ENCODE measurements at regions not wholly inside any gene's neighbourhood (a gene's known extent, or its start where the extent isn't known, plus 50 kb on each side); places are given as distances from the start of the nearest gene placed in this dataset.

DNA sequence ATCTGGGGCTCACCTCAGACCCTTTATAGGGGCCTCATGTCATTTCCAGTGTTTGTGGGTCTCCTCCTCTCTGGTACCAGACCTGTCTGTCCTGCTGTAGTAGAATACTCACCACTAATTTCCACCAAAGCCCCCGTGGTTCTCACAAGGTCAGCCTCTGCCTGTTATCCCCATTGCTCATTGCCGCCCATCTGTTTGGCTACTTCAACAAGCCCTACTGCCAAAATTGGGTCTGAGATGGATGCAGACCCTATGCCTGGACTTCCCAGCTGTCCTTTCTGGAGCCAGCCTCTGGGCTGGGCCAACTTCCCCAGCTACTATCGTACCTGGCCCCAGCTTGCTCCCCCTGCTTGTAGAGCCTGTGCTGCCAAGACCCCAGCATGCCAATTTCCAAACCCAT lies 152.1 kb upstream of the ISX start:
- intact Hi-C loops (cut with DNase I; ENCODE audit: low total_unique reads): no loop called here
- no peaks in the 10 kb centered on the region for H3K27me3 ChIP-seq

GRCh38 chr22:34914846-34915245 lies 151.1 kb upstream of the ISX start:
- Histone ChIP-seq H3K36me3 (no peaks in the 10 kb centered on the region), H3K27ac (no peak overlapping the region), H3K4me3 (no peak overlapping the region), H3K9me3 (no peaks in the 10 kb centered on the region), H3K4me1 (peaks cover 0 to 3% (median 0%) of the 10 kb centered on the region in 4 donors), H3K27me3 (no peaks in the 10 kb centered on the region)
- intact Hi-C loops (cut with DNase I; ENCODE audit: low total_unique reads): no loop called here
- no peak for DNase-seq
- TF ChIP-seq, protein P1, sequence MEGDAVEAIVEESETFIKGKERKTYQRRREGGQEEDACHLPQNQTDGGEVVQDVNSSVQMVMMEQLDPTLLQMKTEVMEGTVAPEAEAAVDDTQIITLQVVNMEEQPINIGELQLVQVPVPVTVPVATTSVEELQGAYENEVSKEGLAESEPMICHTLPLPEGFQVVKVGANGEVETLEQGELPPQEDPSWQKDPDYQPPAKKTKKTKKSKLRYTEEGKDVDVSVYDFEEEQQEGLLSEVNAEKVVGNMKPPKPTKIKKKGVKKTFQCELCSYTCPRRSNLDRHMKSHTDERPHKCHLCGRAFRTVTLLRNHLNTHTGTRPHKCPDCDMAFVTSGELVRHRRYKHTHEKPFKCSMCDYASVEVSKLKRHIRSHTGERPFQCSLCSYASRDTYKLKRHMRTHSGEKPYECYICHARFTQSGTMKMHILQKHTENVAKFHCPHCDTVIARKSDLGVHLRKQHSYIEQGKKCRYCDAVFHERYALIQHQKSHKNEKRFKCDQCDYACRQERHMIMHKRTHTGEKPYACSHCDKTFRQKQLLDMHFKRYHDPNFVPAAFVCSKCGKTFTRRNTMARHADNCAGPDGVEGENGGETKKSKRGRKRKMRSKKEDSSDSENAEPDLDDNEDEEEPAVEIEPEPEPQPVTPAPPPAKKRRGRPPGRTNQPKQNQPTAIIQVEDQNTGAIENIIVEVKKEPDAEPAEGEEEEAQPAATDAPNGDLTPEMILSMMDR (IDR thresholded peaks at IDR 0.05): no peak

More for the DNA sequence above, 152.1 kb upstream of the ISX start:
- Histone ChIP-seq H3K36me3 (no peaks in the 10 kb centered on the region), H3K4me1 (no peaks in the 10 kb centered on the region), H3K27ac (no peak overlapping the region), H3K4me3 (no peak overlapping the region), H3K9me3 (no peaks in the 10 kb centered on the region)
- TF ChIP-seq, protein P1 (IDR thresholded peaks at IDR 0.05): no peak
- no peak for DNase-seq

GRCh38 chr22:34917239-34917638 lies 148.7 kb upstream of the ISX start:
- Histone ChIP-seq H3K36me3 (no peaks in the 10 kb centered on the region), H3K4me1 (peaks cover 0 to 3% (median 0%) of the 10 kb centered on the region in 4 donors), H3K27ac (no peak overlapping the region), H3K4me3 (no peak overlapping the region), H3K9me3 (no peaks in the 10 kb centered on the region), H3K27me3 (no peaks in the 10 kb centered on the region)
- intact Hi-C loops (cut with DNase I; ENCODE audit: low total_unique reads): no loop called here
- DNase-seq: no peak
- TF ChIP-seq, protein P1 (IDR thresholded peaks at IDR 0.05): no peak

DNA sequence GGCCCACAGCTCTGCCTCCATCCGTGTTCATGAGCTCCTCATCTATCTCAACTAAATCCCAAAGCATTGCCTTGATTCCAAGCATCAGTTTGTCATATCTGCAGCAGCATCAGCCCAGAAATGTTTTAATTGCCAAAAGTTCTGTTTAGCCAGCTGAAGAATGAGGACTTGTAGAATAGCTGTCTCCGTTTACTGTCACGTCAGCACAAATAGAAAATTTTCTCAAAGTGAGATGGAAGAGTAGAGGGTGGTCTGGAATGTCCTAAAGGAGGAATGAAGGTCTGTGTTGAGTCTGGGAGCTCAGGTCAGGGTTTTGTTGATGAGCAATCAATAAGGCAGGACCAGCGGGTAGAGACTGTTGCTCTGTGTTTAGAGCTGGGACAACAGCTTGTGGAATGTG lies 134.9 kb upstream of the ISX start:
- TF ChIP-seq, protein P1 (IDR thresholded peaks at IDR 0.05): no peak
- Histone ChIP-seq H3K27me3 (no peaks in the 10 kb centered on the region), H3K4me1 (no peaks in the 10 kb centered on the region), H3K27ac (no peak overlapping the region), H3K9me3 (no peaks in the 10 kb centered on the region), H3K4me3 (no peak overlapping the region), H3K36me3 (no peaks in the 10 kb centered on the region)
- no peak for DNase-seq
- intact Hi-C loops (cut with DNase I; ENCODE audit: low total_unique reads): no loop called here

DNA sequence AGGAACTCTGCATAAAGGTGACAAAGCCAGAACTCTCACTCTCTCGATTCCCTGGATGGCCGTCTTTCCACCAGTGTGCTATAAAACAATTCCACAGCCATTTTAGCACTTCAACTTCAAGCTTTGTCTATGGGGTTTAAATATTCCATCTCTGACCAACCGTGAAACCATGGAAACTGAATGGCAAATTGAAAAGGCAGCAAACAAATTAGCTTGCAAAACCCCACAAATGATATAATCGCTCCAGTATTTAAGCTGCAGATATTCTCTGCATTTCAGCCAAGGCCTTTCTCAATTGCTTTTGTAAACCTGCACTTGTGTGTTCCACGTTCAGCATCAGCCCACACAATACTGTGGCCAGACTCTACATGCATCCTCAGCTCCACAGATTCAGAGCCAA lies 131.7 kb upstream of the ISX start:
- Histone ChIP-seq H3K9me3 (peaks cover 0 to 6% (median 5%) of the 10 kb centered on the region in 3 donors), H3K27me3 (no peaks in the 10 kb centered on the region), H3K4me1 (no peaks in the 10 kb centered on the region), H3K36me3 (no peaks in the 10 kb centered on the region), H3K4me3 (no peak overlapping the region), H3K27ac (no peak overlapping the region)
- intact Hi-C loops (cut with DNase I; ENCODE audit: low total_unique reads): no loop called here
- DNase-seq: no peak
- TF ChIP-seq, protein P1 (IDR thresholded peaks at IDR 0.05): no peak

- intact Hi-C loops (cut with DNase I; ENCODE audit: low total_unique reads): no loop called here
- DNase-seq: no peak
- Histone ChIP-seq H3K4me3 (no peak overlapping the region), H3K27me3 (no peaks in the 10 kb centered on the region), H3K36me3 (no peaks in the 10 kb centered on the region), H3K27ac (no peak overlapping the region), H3K4me1 (no peaks in the 10 kb centered on the region), H3K9me3 (peaks cover 0 to 4% (median 2%) of the 10 kb centered on the region in 3 donors)
- TF ChIP-seq, protein P1 (IDR thresholded peaks at IDR 0.05): no peak
Observed at GRCh38 chr22:34943830-34944229, 122.1 kb upstream of the ISX start.

Measured in tibial artery (tissue), 4 donors.